ENCODE measurements at regions not wholly inside any gene's neighbourhood (a gene's known extent, or its start where the extent isn't known, plus 50 kb on each side); places are given as distances from the start of the nearest gene placed in this dataset.

DNA sequence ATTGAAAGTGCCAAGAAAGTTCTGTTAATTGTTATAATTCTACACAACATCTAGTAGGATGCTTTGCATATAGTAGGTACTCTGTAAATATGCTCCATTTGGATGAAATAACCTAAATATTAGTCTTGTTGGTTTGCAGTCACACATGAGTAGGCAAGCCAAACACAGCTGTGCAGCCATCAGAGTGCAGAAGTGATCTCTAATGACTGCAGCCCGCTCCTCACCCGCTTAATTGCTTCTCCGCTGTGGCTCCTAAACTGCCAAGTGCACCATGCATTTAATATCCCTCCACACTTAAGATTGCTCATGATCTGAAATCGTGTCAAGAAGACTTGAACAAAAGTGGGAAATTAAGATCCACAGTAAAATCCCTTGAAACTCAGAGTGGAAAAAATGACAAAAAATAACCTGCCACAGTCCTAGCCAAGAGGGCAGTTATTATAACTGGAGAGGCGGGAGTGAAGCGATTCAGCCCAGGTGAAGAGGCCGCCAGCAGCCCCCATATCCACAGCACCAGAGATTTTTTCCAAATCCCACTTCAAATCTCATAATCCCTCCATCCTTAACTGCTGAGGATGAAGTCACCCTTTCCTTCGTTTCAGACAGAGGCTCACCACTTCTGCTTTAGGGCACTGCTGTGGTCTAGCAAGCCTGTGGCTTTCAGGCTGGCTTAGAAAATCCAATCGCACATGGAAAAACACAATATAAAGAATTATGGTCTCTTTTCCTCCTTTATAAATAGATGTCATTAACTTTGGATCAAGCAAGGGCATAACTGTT lies 69.5 kb downstream of the TMEM30B start:
- peaks cover 15% of the 10 kb centered on the region for H3K27me3 Mint-ChIP-seq
- no peak overlapping the region for H3K27ac Mint-ChIP-seq
- no peaks in the 10 kb centered on the region for H3K4me1 Mint-ChIP-seq
- CTCF ChIA-PET = no interaction called here
- H3K36me3 Mint-ChIP-seq = no peaks in the 10 kb centered on the region
- H3K4me3 Mint-ChIP-seq = no peak overlapping the region
- no peaks in the 10 kb centered on the region for H3K9me3 Mint-ChIP-seq (ENCODE audit: low read depth)
- DNase-seq (no peak), ATAC-seq (no peak)

DNA sequence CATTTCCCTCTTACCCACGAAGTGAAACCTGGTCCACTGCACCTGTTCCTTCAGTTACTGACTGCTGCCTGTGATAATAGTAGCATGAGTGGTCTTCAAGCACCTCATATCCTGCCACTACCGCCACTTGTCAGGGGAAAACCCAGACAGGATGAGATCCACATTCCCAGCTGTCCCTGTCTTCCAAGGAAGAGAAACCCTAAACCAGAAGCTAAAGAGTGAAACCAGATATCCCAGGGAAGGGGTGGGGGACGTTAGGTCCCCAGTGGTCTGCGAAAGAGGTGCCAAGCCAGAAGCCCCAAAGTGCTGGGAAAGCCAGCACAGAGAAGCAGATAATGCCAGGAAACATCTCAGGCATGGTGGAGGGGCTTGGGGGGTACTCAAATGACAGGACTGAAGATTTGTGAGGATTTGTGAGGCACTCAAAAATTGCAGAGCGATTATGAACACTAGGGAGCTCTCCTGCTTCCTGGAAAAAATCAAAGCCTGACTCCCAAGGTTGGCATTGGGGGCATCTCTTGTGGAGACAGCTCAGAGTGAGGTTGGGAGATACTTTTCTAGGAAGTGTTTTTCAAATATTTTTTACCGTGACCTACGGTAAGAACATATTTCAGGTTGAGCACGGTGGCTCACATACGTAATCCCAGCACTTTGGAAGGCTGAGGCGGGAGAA lies 77.9 kb downstream of the TMEM30B start:
- no peaks in the 10 kb centered on the region for H3K36me3 Mint-ChIP-seq
- H3K9me3 Mint-ChIP-seq (ENCODE audit: low read depth) = no peaks in the 10 kb centered on the region
- no peak overlapping the region for H3K27ac Mint-ChIP-seq
- CTCF ChIA-PET = no interaction called here
- H3K4me1 Mint-ChIP-seq = peaks cover 4% of the 10 kb centered on the region
- DNase-seq (no peak), ATAC-seq (no peak)
- peaks cover 40% of the 10 kb centered on the region for H3K27me3 Mint-ChIP-seq
- H3K4me3 Mint-ChIP-seq = no peak overlapping the region

DNA sequence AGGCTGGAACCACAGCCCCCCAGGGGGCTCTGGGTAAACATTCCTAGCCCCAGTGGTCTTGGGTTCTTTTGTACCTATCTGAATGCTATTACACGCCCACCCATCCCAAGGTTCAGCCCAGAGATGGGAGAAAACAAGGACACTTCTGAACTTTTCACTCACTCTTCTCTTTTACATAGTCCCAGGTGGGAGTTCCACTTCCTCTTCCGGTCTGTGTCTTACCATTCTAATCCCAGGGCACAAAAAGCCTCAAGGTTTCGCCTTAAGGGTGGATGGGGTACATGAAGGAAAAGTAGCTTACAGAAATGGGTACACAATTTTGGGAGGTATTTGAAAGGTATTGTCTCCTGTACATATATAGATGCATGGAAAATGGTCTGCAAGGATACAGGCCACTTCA lies 79.0 kb downstream of the TMEM30B start:
- CTCF ChIA-PET = no interaction called here
- no peak for ATAC-seq
- Mint-ChIP-seq H3K9me3 (ENCODE audit: low read depth) (no peaks in the 10 kb centered on the region), H3K4me3 (no peak overlapping the region), H3K4me1 (peaks cover 4% of the 10 kb centered on the region), H3K27me3 (peaks cover 46% of the 10 kb centered on the region), H3K36me3 (no peaks in the 10 kb centered on the region), H3K27ac (no peak overlapping the region)
- no peak for DNase-seq

DNA sequence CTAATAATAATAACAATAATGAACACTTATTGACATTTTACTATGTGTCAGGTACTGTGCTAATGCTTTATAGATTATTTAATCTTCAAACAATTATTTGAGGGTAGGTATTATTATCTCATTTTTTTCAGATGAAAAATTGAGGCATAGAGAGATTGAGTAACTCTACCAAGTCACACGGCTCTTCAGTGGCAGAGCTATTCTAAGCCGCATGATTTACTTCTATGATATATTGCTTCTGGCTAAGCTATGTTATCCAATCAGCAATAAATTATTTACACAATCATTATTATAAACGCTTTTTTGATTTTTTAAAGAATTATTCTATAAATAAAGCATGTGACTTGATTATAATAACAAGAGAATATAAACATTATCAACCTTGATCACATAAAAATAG lies 80.0 kb downstream of the TMEM30B start:
- H3K4me1 Mint-ChIP-seq = peaks cover 4% of the 10 kb centered on the region
- ATAC-seq = no peak

DNA sequence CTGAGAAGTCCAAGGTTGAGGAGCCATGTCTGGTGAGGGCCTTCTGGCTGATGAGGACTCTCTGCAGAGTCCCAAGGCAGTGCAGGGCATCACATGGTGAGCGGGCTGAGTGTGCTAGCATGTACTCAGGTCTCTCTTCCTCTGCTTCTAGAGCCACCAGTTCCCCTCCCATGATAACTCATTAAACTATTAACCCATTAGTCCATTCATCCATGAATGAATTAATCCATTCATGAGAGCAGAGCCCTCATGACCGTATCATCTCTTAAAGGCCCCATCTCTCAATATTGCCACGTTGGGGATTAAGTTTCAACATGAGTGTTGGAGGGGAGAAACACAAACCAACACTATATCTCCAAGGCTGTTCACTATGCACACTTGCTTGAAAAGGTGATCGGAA lies 83.7 kb downstream of the TMEM30B start:
- no peak for ATAC-seq
- H3K27me3 Mint-ChIP-seq = peaks cover 64% of the 10 kb centered on the region
- H3K36me3 Mint-ChIP-seq = no peaks in the 10 kb centered on the region
- no peak overlapping the region for H3K27ac Mint-ChIP-seq
- no peaks in the 10 kb centered on the region for H3K4me1 Mint-ChIP-seq
- no peaks in the 10 kb centered on the region for H3K9me3 Mint-ChIP-seq (ENCODE audit: low read depth)
- CTCF ChIA-PET = no interaction called here
- no peak for DNase-seq
- no peak overlapping the region for H3K4me3 Mint-ChIP-seq

More for the DNA sequence above, 80.0 kb downstream of the TMEM30B start:
- H3K27me3 Mint-ChIP-seq = peaks cover 49% of the 10 kb centered on the region
- CTCF ChIA-PET = interaction anchor here (0.9 kb wide), 1 partner anchor 10 kb away, joined by 4 read pairs; no protein-coding TSS in a partner anchor
- no peaks in the 10 kb centered on the region for H3K36me3 Mint-ChIP-seq
- no peak overlapping the region for H3K27ac Mint-ChIP-seq
- no peaks in the 10 kb centered on the region for H3K9me3 Mint-ChIP-seq (ENCODE audit: low read depth)
- H3K4me3 Mint-ChIP-seq = no peak overlapping the region
- DNase-seq = no peak

DNA sequence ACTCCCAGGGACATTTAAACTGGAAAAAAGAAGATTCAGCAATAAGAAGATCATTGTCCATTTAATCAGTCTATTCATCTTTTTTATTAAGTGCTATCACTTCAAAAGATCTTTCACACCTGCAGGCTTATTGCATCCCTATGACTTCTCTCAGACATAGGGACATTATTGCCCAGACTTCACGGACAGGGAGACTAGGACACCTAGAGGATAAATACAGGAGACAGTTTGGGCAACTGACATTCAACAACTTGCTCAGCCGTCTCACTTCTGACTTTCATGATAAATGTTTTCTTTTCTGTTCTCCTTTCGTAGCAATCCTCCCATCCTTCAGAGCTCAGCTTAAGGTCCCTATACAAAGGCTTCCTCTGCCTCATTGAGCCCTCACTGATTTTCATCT lies 84.3 kb downstream of the TMEM30B start:
- Mint-ChIP-seq H3K27ac (no peak overlapping the region), H3K9me3 (ENCODE audit: low read depth) (no peaks in the 10 kb centered on the region), H3K4me3 (no peak overlapping the region), H3K4me1 (no peaks in the 10 kb centered on the region), H3K36me3 (no peaks in the 10 kb centered on the region), H3K27me3 (peaks cover 63% of the 10 kb centered on the region)
- ATAC-seq (no peak), DNase-seq (no peak)
- CTCF ChIA-PET = no interaction called here

DNA sequence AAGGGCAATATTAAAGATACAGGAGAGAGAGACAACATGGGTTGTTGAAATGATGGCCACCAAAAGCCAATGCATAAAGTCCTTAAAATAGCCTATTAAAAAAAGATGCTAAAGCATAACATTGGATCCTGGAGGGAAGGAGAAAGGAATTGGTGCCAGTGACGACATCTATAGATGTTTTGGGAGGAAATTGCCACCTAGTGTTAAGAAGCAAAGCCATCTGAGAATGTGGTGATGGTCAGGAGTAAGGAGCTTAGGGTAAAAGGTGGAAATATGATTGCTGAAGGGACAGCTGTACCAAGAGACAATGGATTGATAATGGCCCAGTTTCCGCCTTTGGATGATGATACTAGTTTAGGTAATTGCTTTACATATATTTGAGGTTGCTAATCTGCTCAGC lies 85.1 kb downstream of the TMEM30B start:
- Mint-ChIP-seq H3K9me3 (ENCODE audit: low read depth) (no peaks in the 10 kb centered on the region), H3K27ac (no peak overlapping the region), H3K4me3 (no peak overlapping the region), H3K4me1 (no peaks in the 10 kb centered on the region), H3K36me3 (no peaks in the 10 kb centered on the region), H3K27me3 (peaks cover 66% of the 10 kb centered on the region)
- CTCF ChIA-PET = no interaction called here
- DNase-seq = no peak
- no peak for ATAC-seq

DNA sequence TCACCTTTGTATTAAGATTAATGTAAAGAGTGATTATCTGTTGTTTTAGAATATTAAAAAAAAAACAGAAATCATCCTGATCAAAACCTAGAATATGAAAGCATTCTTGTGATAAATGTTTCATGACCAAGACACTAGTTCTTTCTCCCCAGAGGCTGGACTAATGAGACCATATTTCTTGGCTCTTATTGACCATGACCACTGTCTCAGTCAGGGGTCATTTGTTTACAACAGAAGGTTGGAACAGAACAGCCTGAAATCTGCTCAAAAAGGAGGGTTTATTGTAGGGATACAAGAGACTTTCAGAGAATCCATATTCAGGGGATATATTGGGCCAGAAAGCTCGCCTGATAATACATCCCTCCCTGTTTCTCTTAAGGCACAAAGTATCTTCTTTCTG lies 87.7 kb downstream of the TMEM30B start:
- CTCF ChIA-PET = no interaction called here
- H3K9me3 Mint-ChIP-seq (ENCODE audit: low read depth) = no peaks in the 10 kb centered on the region
- H3K27ac Mint-ChIP-seq = no peak overlapping the region
- no peaks in the 10 kb centered on the region for H3K36me3 Mint-ChIP-seq
- DNase-seq (no peak), ATAC-seq (no peak)
- peaks cover 66% of the 10 kb centered on the region for H3K27me3 Mint-ChIP-seq
- no peak overlapping the region for H3K4me3 Mint-ChIP-seq
- peaks cover 8% of the 10 kb centered on the region for H3K4me1 Mint-ChIP-seq

DNA sequence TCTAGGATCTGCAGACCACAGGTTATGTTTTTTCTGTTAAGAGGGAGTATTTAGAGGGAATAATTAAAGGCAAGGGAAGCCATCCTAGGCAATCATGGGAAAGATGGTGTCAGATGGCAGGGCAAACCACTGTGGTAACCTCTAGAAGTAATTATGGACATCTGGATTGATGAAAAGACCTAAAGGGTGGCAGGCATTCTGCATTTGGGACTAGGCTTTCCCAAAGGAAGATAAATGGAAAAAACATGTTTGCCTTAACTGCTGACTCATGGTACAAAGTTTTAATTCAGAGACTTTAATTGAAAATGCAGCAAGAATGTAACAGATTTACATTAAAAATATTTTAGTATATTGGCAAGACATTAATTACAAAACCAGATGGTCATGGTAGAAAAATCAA lies 88.1 kb downstream of the TMEM30B start:
- DNase-seq = no peak
- no peaks in the 10 kb centered on the region for H3K9me3 Mint-ChIP-seq (ENCODE audit: low read depth)
- CTCF ChIA-PET = no interaction called here
- no peak for ATAC-seq
- no peak overlapping the region for H3K27ac Mint-ChIP-seq
- no peak overlapping the region for H3K4me3 Mint-ChIP-seq
- peaks cover 63% of the 10 kb centered on the region for H3K27me3 Mint-ChIP-seq
- H3K4me1 Mint-ChIP-seq = peaks cover 8% of the 10 kb centered on the region
- no peaks in the 10 kb centered on the region for H3K36me3 Mint-ChIP-seq

DNA sequence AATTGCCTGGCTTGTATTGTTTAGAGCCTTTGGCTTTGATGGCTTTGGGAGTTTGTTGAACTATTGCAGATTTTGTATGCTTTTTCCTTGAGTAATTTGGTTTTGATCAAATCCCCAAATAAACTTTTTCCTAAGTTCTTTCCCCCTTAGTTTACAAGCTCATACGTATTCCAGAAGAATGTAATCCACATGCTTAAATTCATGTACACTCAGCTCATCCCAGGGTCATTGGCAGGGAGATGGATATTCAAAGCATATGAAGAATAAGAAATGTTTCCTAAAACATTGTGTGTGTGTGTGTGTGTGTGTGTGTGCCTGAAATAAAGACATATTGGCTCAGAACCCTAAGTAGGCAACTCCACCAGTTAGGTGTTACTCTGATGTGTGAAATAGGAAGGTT lies 89.4 kb downstream of the TMEM30B start:
- no peak for ATAC-seq
- no peak overlapping the region for H3K27ac Mint-ChIP-seq
- H3K9me3 Mint-ChIP-seq (ENCODE audit: low read depth) = no peaks in the 10 kb centered on the region
- DNase-seq = no peak
- H3K4me1 Mint-ChIP-seq = peaks cover 8% of the 10 kb centered on the region
- no peak overlapping the region for H3K4me3 Mint-ChIP-seq
- peaks cover 68% of the 10 kb centered on the region for H3K27me3 Mint-ChIP-seq
- no peaks in the 10 kb centered on the region for H3K36me3 Mint-ChIP-seq
- CTCF ChIA-PET = no interaction called here

DNA sequence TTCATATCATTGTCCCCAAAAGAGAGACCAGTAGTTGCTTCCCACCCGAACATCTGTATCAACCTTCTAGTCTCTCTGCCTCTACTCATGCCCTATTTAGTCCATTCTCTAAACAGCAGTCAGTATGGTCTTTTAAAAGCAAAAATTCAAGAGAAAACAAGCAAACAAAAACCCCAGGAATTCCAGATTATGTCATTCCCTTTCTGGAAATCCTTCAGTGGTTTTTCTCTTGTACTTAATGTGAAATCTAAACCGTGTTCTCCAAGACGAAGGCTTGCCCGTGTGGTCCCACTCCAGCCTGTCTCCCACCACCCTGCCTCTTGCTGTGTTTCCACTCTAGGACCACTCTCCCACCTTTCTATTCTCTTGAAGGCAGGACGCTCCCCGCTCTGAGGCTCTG lies 90.8 kb downstream of the TMEM30B start:
- Mint-ChIP-seq H3K9me3 (ENCODE audit: low read depth) (no peaks in the 10 kb centered on the region), H3K36me3 (no peaks in the 10 kb centered on the region), H3K27ac (no peak overlapping the region), H3K27me3 (peaks cover 72% of the 10 kb centered on the region), H3K4me3 (no peak overlapping the region), H3K4me1 (peaks cover 8% of the 10 kb centered on the region)
- CTCF ChIA-PET = no interaction called here
- ATAC-seq = no peak
- DNase-seq = no peak

DNA sequence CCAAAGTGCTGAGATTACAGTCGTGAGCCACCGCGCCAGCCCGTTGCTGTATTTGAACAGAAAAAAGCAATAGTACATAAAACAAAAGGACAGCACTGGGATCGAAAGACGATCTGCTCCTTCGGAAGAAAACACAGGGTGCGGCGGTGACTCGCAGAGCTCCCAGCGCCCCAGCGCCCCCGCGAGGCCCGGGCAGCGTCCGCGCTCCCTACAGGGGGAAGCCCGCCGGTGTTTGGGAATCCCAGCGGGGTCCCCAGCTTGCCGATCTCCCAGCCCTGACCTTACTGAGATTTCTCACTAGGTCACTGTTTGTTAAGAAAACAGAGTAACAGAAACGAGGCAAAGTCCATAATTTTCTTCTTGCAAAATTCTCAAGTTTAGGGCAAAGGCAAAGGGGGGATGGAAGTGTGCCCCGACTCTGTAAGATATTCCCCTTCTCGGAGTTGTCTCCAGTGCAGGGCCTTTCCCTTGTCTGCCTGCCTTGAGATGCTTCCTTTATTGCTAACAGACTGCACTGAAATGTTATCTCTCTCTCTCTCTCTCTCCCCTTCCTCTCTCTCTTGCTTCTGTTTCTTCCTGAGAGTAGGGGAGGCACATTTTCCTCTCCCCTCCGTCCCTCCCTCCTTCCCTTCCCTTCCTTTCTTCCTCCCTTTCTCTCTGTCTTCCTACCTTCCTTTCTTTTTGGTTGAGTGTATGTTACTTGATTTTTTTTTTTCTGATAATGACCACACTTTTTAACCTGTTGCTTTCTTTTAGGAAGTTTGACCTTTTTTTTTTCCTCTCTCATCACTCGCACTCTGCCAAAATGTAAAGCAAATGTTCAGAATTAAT lies 91.9 kb downstream of the TMEM30B start:
- Mint-ChIP-seq H3K27me3 (peaks cover 73% of the 10 kb centered on the region), H3K4me1 (peaks cover 8% of the 10 kb centered on the region), H3K27ac (no peak overlapping the region), H3K9me3 (ENCODE audit: low read depth) (no peaks in the 10 kb centered on the region), H3K4me3 (peak overlapping the region; percentile 62), H3K36me3 (no peaks in the 10 kb centered on the region)
- ATAC-seq (peak; percentile 78), DNase-seq (peak; percentile 53)
- CTCF ChIA-PET = interaction anchor here (0.8 kb wide), 1 partner anchor 565 kb away, joined by 4 read pairs; no protein-coding TSS in a partner anchor

DNA sequence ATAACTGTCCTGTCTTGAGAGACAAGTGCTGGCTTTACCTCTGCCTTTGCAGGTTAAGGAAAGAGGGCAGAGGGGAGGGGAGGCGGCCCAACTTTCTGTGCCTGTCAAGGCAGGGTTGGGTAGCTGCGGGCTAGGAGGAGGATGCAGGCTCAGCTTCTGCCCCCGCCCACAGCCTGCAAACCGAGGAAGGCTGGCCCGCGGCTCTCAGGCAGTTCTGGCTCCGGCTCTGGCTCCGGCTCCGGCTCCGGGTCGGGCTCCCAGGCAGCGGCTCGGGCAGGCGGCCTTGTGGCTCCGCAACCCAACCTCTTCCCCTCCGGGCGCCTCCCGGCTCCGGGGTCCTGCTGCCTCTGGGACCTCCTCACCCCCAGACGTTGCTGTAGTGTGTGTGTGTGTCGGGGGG lies 92.9 kb downstream of the TMEM30B start:
- no peaks in the 10 kb centered on the region for H3K36me3 Mint-ChIP-seq
- peak; percentile 45 for ATAC-seq
- no peak overlapping the region for H3K4me3 Mint-ChIP-seq
- peaks cover 10% of the 10 kb centered on the region for H3K4me1 Mint-ChIP-seq
- no peak for DNase-seq
- H3K27ac Mint-ChIP-seq = no peak overlapping the region
- no peaks in the 10 kb centered on the region for H3K9me3 Mint-ChIP-seq (ENCODE audit: low read depth)
- peaks cover 68% of the 10 kb centered on the region for H3K27me3 Mint-ChIP-seq
- CTCF ChIA-PET = no interaction called here
